ENCODE measurements at regions not wholly inside any gene's neighbourhood (a gene's known extent, or its start where the extent isn't known, plus 50 kb on each side); places are given as distances from the start of the nearest gene placed in this dataset.

- TF ChIP-seq CTCF (IDR thresholded peaks at IDR 0.05) (no peak), POLR2A (IDR thresholded peaks at IDR 0.05) (no peak)
- Histone ChIP-seq H3K27me3 (no peaks in the 10 kb centered on the region), H3K4me3 (no peak overlapping the region), H3K4me1 (no peaks in the 10 kb centered on the region), H3K9me3 (no peaks in the 10 kb centered on the region), H3K36me3 (no peaks in the 10 kb centered on the region), H3K27ac (no peak overlapping the region)
- DNase-seq: no peak
- intact Hi-C loops (cut with DNase I; ENCODE audit: low total_unique reads): no loop called here
Measured at GRCh38 chr18:29309366-29309765, 1132.4 kb upstream of the CDH2 start.

- Histone ChIP-seq H3K27me3 (no peaks in the 10 kb centered on the region), H3K4me3 (no peak overlapping the region), H3K36me3 (no peaks in the 10 kb centered on the region), H3K9me3 (no peaks in the 10 kb centered on the region), H3K4me1 (no peaks in the 10 kb centered on the region), H3K27ac (no peak overlapping the region)
- DNase-seq: no peak
- no peak for TF ChIP-seq POLR2A (IDR thresholded peaks at IDR 0.05)
- TF ChIP-seq CTCF (IDR thresholded peaks at IDR 0.05): no peak
- intact Hi-C loops (cut with DNase I; ENCODE audit: low total_unique reads): no loop called here
Measured at GRCh38 chr18:29307982-29308381, 1131.1 kb upstream of the CDH2 start.

GRCh38 chr18:29307231-29307630 lies 1130.3 kb upstream of the CDH2 start:
- Histone ChIP-seq H3K27ac (no peak overlapping the region), H3K36me3 (no peaks in the 10 kb centered on the region), H3K27me3 (no peaks in the 10 kb centered on the region), H3K4me3 (no peak overlapping the region), H3K9me3 (no peaks in the 10 kb centered on the region), H3K4me1 (no peaks in the 10 kb centered on the region)
- DNase-seq: no peak
- intact Hi-C loops (cut with DNase I; ENCODE audit: low total_unique reads): no loop called here
- TF ChIP-seq POLR2A (IDR thresholded peaks at IDR 0.05) (no peak), CTCF (IDR thresholded peaks at IDR 0.05) (no peak)

- Histone ChIP-seq H3K4me1 (no peaks in the 10 kb centered on the region), H3K36me3 (no peaks in the 10 kb centered on the region), H3K27me3 (no peaks in the 10 kb centered on the region), H3K27ac (no peak overlapping the region), H3K9me3 (no peaks in the 10 kb centered on the region), H3K4me3 (no peak overlapping the region)
- DNase-seq: no peak
- TF ChIP-seq POLR2A (IDR thresholded peaks at IDR 0.05): no peak
- TF ChIP-seq CTCF (IDR thresholded peaks at IDR 0.05): no peak
- intact Hi-C loops (cut with DNase I; ENCODE audit: low total_unique reads): no loop called here
Measured at GRCh38 chr18:29305516-29305915, 1128.6 kb upstream of the CDH2 start.

- no peaks in the 10 kb centered on the region for H3K9me3 ChIP-seq
- TF ChIP-seq CTCF (IDR thresholded peaks at IDR 0.05) (no peak), POLR2A (IDR thresholded peaks at IDR 0.05) (no peak)
- H3K4me3 ChIP-seq: no peak overlapping the region
- intact Hi-C loops (cut with DNase I; ENCODE audit: low total_unique reads): no loop called here
- H3K27me3 ChIP-seq: no peaks in the 10 kb centered on the region
- DNase-seq: no peak
- no peaks in the 10 kb centered on the region for H3K4me1 ChIP-seq
- no peaks in the 10 kb centered on the region for H3K36me3 ChIP-seq
- no peak overlapping the region for H3K27ac ChIP-seq
Measured at GRCh38 chr18:29301048-29301447, 1124.1 kb upstream of the CDH2 start.

Measured in uterus (tissue), 3 donors.